ENCODE measurements at regions not wholly inside any gene's neighbourhood (a gene's known extent, or its start where the extent isn't known, plus 50 kb on each side); places are given as distances from the start of the nearest gene placed in this dataset.
"Not testable (repeated sequence)": the region's sequence is repeated elsewhere in the genome, so short reads cannot be mapped to it uniquely, and the experiment has no call there.

DNA sequence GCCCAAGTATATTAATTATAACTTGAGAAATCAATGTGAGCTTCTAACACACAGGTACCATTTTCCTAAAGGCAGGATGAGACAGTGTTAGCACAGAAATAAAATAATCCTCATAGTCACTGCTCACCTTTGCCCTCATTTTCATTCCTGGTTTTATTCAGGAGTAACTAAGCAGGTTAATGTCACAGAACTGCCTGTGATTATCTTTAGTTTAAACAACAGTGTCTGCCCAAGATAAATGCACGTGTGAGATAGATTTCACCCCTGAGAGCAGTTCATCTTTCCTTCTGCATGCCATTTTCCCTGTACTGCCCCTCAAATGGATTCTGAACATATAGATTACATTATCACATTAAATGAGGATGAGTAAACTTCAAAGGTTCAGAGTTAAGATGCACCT lies 250.7 kb downstream of the RMST start:
- no peak for DNase-seq (ENCODE audit: low spot score)

DNA sequence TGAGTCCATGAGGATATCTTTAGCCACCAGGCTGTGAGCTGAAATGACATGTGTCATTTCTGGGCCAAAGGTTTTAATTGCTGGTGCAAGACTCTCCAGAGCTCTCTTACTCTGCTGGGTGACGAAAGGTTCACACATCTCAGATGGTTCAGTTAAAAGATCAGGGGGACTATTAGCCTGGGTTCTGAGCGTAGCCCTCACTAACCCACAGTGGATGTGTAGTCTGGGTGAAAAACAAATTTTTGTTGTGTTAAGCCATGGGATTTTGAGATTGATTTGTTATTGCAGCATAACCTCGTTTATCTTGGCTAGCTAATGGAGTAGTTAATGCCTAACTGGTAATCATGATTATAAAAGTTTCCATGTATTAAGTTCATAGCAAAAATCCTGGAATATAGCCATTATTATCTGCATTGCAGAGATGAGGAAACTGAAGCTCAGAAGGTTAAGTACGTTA lies 251.5 kb downstream of the RMST start:
- no peak for DNase-seq (ENCODE audit: low spot score)

DNA sequence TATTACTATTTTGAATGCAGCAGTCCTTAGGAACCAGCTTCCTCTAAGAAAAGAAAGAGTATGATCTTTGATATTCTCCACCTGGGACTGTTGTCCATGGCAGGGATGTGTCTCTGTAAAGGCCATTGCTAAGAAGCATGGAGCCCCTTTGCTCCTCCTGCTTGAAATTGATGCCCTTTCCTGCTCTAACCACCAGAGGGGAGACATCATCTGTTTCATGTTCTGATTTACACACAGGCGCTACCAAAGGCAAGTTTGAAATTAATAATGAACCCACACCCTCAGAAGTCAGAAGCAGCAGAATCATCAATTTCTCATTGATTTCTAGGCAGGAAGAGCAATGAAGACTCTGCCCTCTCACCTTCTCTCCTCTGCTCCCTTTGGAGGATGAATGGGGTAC lies 253.8 kb downstream of the RMST start:
- no peak for DNase-seq (ENCODE audit: low spot score)

DNA sequence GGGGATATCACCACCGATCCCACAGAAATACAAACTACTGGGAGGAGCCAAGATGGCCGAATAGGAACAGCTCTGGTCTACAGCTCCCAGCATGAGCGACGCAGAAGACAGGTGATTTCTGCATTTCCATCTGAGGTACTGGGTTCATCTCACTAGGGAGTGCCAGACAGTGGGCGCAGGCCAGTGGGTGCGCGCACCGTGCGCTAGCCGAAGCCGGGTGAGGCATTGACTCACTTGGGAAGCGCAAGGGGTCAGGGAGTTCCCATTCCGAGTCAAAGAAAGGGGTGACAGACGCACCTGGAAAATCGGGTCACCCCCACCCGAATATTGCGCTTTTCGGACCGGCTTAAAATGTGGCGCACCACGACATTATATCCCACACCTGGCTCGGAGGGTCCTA lies 261.2 kb downstream of the RMST start:
- not testable (repeated sequence) for DNase-seq (ENCODE audit: low spot score)

DNA sequence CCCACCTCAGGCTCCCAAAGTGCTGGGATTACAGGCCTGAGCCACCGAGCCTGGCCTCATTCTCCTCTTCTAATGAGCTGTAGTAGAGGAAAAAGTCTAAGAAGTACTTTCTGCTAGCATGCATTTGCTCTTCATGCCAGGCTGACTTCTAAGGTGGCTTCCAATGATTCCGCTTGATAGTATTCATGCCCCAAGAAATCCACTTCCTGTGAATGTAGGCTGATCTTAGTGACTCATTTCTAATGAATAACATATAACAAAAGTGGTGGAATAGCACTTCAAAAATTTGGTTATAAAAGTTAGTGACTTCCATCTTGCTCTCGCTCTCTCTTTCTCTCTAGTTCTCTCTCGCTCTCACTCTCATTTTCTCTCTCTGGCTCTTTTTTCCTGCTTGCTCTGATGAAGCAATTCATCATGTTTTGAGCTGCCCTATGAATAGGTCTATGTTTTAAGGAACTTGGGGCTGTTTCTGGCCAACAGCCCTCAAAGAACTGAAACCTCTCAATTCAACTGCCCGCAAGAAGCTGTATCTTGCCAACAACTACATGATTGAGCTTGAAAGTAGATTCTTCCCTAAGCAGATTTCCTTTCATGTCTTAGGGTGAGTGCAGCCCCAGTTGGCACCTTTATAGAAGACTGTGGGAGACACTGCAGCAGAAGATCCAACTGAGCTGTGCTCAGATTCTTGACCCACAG lies 282.9 kb downstream of the RMST start:
- DNase-seq (ENCODE audit: low spot score): no peak

DNA sequence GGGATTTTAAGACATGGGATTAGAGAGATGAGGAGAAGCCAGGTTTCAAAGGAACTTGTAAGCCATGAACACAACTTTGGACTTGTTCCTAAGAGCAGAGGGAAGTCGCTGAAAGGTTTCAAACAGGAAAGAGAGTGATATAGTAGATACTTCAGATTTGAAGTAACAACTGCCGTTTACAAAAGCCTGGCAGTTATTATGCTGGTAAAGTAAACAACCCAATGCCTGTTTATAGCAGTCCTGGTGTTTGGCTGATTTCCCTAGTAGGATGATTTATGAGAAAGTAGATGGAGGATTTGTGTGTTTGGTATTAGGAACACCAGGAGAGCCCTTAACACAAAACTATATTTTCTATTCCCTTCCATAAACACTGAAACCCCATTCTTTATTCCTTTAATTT lies 285.7 kb downstream of the RMST start:
- no peak for DNase-seq (ENCODE audit: low spot score)

DNA sequence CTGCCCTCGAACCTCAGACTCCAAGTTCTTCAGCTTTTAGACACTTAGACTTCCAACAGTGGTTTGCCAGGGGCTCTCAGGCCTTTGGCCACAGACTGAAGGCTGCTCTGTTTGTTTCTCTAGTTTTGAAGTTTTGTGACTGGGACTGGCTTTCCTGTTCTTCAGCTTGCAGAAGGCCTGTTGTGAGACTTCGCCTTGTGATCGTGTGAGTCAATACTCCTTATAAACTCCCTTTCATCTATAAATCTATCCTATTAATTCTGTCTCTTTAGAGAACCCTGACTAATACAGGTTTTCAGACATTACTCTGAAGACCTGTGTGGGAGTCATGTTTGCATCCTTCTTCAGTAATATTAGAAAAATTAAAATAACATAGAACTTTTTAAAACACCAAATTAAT lies 289.1 kb downstream of the RMST start:
- DNase-seq (ENCODE audit: low spot score): no peak

DNA sequence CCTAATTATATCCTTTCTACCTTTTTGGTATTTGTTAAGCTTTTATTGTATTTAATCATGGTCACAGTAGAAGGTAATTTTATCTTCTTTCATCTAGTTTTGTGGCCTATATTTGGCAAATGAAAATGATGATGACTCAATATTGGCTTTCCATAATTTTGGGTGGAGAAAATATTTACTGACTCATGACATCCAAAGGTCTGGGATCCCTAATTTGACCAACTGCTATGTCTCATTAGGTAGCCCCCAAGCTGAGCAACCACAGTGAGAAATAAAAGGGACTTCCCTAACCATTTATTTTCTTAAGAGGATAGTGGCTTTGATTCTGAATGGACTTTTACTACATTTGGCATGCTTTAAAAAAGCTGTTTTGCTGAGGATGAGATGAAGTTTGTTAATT lies 289.5 kb downstream of the RMST start:
- no peak for DNase-seq (ENCODE audit: low spot score)

DNA sequence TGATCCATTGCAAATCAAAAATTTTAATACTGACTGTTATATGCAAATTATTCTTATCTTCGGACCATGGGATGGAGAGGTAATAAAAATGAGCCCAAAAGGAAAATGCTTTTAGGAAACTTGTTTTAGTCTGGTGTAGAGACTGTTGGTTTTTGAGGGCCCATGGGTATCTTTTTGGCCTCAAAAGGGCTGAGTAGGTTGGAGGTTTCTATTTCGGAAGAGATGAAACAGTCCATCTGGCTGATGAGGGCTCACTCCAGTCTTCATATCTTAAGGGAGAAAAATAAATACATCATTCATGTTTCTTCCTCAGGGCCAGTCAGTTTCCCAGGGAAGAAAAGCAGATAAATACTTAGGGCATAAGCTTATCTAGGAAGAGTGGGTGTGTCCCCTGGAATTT lies 290.7 kb downstream of the RMST start:
- DNase-seq (ENCODE audit: low spot score): no peak

DNA sequence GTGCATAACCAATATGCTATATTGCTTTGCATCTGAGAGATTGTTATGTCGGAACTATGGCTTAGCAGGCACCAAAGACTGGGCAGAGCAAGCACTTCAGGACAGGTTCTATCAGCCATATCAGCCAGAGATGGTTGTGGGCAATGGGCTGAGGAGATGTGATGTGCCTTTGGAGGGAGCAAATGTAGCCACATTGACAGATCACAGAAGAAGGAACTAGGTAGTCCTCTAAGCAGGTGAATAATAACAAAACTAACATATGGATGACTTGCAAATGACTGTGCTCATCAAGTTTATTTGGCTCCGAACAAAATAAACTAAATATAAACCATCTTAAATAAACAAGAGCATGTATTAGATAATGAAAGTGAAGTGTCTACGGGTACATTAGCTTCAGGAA lies 291.7 kb downstream of the RMST start:
- no peak for DNase-seq (ENCODE audit: low spot score)

DNA sequence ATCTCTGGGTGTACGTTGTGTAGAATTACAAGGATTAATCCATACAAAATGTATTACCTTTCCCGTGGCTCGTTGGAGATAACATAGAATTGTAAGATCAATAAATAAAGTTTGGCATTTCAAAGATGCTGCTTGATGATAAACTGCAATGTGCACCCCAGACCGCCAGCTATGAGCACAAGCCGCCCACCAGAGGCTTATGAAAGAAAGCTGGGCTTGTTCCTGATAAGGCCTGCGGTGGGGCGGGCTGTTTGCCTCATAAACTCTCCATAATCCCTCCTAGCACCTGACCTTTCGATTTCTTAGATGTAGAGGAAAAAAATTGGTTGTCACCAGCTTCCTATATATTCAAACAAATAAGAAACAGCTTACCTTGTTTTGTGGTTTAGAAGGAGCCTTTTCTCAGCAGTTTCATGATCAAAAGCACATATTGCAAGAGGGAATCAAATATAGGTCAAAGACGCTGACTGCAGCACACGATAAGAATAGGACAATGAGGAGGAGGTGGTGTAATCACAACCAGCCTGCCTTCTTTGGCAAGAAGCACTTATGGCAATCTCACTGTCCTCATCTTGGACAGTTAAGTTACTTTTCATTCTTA lies 293.6 kb downstream of the RMST start:
- no peak for DNase-seq (ENCODE audit: low spot score)

DNA sequence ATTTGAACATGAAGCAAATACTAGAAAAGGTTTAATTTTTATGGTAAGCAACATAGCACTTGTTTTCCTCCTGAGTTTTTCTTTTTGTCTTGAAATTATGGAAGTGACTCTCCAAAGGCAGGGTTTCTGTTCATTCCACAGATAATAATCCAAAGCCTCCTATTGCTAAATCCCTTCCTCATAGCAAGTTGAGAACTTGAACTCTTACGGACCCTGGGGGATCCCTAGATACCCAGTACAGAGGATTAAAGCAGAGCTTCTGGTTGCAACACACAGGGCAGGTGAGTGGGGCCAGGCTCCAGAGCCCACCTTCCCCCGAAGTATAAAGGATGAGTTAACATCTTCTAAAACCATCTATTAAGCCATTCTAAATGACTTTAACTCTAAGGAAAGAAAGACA lies 294.1 kb downstream of the RMST start:
- no peak for DNase-seq (ENCODE audit: low spot score)

DNA sequence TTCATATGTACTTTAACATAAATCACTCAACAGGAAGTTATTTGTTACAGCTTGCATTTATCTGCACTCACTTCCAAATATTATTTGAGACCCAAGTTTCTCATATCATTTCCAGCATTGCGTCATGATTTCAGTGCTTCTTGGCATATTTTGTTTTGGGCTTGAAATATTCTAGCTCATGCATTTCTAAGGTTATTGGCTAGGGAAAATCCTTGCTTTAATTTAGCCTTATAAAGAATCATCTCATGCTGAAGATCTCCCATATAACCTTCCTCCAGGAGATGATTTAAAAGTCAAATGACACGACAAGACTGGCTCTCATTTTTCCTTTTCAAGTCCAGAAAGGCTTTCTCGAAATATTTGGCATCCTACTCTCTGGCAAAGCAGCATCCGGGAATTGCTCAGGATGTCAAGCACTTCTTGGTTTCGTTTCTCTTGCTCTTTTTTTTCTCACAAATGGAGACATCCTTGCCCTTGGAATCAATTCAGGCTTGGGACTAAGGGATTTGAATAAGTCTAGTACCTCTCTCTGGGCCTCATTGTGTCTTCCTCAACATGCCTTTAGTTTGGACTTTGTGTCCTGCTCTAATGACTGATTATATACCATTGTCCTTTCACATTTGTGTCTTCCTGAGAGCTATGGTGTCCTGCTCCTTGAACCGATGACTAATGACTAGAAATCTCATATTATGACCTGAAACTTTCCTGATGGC lies 295.0 kb downstream of the RMST start:
- no peak for DNase-seq (ENCODE audit: low spot score)

DNA sequence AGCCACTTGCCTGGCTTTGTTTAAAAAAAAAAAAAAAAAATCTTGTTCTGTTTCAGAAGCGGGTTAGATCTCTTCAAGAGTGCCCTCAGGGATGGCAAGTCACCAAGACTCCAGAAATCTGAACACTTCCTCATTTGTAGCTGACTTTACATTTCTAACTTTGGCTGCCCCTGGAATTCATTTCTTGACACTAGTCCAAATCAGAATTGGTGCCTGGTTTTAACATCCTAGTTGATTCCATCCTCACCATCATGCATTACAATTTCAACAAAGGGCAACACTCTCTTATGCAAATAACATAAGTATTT lies 295.5 kb downstream of the RMST start:
- DNase-seq (ENCODE audit: low spot score): no peak

DNA sequence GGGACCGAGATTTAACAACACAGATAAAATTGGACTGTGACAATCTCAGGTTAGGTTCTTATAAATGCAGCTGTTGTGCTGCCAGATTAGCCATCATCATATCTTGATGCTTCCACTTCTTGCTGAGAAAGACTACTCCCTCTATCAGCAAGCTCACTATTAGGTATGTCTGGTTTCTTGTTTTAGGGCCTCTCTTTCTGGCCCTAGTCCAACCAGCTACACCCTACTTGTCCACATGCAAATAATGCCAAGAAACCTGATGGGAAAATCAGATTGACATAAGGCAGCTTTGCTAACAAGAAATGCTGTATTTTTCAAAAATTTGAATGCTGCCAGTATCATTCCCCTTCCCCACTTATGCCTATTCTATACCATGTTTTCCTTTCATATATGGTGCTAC lies 296.0 kb downstream of the RMST start:
- no peak for DNase-seq (ENCODE audit: low spot score)

DNA sequence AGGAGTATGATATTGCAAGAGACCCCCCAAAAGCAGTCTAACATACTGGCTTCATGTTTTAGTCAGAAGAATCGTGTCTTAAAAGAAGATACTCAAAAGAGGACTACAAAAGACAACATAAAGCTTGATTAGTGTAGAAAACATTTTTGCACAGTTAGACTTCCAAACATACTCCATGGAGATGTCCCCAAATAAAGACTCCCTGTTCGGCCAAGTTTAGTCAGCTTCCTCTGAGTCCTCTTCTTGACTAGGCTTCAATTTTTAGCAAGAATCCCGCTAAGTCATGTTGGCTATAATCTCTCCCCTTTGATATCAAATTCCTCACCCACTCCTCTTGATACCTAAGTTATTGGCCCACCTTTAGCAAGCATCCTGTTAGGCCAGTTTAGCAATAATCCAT lies 298.0 kb downstream of the RMST start:
- DNase-seq (ENCODE audit: low spot score): no peak

DNA sequence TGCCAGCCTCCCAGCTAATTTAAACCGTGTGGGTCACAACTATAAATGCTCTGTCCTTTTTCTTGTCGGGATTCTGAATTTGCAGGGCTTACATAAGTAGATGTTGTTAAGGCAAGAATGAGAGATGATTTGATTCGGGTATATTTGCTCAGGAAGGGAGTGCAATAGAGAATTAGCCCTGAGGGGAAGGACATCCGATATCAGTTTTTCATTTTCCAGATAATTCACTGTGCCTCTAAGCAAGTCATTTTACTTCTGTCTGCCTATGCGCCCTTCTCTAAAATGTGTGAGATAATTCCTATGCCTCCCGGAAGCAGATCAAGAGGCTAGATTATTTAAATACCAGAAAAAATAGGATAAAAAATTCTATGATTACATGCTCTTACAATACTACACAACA lies 300.5 kb downstream of the RMST start:
- DNase-seq (ENCODE audit: low spot score): no peak

DNA sequence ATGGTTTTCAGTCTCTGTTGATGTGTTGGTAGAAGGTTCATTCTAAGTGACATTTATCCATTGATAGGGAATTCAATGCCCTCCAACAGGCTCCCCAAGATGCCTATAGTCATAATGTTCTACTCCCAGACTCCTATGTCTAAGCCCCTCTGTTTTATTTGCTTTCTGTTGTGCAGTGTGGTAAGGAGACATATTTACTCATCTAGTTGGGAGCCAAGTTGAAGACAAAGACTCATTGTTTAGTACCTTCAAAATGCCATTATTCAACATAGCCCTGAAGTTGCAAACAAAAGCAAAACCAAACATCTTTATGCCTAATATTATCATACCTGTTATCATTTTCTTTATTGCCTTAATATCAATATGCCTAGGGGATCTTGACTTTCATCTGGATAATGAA lies 302.1 kb downstream of the RMST start:
- no peak for DNase-seq (ENCODE audit: low spot score)

DNA sequence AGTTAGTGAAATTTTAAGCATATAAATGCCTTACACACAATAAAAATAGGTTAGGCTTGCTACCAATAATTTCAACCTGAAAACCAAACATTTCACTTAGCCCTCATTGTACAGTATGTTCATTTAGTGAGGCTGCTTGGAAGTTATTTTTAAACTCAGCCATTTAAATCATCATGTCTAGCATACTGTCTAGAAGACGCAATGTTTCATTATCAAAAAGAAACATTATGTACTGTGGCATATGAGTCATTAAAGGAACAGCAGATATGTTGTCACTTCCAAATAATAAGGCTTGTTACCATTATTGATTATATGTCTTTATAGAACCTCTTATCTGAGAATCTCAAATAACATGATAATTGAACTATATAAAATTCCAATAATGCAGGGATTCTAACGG lies 304.7 kb downstream of the RMST start:
- no peak for DNase-seq (ENCODE audit: low spot score)

DNA sequence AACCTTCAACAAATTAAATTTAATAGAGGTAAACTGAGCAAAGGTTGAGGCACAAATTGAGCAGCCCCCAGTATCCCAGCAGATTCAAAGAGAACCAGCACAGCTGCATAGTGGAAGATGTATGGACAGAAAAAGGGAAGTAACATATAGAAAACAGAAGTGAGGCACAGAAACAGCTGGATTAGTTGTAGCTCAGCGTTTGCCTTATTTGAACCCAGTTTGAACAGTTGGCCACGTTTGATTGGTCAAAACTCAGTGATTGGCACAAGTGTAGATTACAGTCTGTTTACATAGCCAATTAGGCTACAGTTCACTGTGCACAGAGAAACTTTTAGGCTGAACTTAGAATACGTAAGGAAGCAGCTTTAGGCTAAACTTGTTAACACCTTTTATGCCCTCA lies 315.5 kb downstream of the RMST start:
- DNase-seq (ENCODE audit: low spot score): no peak

DNA sequence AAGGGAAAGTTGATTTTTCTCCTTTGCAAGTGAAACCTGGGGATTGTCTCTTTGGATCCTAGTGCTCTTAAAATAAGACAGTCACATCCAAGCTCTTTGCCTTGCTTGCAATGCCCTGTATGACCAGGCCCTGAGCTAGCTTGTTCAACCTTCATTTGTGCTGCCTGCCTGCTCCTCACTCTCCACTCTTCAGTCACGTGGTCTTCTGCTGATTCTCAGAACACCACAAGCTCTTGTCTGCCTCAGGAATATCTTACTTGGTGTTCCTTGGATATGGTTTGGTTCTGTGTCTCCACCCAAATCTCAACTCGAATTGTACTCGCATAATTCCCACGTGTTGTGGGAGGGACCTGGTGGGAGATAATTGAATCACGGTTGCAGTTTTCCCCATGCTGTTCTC lies 318.7 kb downstream of the RMST start:
- no peak for DNase-seq (ENCODE audit: low spot score)

DNA sequence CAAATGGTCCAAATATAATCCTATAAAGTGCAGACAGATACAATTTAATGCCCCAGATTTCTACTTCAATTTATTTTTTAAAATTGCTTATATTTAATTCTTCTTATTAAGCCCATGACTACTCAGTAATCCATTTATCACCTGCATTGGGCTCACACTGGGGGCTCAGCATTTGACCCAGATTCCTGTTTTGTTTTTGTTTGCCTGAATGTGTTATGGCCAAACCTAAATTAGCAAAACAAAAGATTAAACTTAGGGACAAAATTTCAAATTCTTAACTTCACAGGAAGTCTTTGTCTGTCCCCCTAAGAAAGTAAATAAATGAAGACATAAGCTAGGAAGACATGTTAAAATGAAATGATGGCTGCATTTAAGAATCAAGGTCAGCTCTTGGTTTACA lies 322.3 kb downstream of the RMST start:
- no peak for DNase-seq (ENCODE audit: low spot score)

DNA sequence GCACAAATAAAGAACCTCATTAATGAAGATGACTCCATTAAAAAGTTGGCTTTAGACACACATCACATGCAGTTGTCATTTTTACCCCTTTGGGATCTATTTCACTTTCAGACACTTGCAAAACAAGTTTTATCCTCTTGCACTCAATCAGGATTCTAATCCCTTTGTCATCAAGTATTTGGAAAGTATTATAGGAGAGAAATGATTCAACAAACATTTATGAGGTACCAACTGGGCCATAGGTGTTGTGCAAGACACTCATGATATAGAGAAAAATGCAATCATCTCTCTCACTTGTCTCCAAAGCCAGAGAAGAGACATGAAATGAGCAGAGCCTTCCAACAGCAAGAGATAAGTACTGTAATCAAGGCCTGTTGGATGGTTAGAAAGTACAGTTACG lies 327.7 kb downstream of the RMST start:
- no peak for DNase-seq (ENCODE audit: low spot score)

DNA sequence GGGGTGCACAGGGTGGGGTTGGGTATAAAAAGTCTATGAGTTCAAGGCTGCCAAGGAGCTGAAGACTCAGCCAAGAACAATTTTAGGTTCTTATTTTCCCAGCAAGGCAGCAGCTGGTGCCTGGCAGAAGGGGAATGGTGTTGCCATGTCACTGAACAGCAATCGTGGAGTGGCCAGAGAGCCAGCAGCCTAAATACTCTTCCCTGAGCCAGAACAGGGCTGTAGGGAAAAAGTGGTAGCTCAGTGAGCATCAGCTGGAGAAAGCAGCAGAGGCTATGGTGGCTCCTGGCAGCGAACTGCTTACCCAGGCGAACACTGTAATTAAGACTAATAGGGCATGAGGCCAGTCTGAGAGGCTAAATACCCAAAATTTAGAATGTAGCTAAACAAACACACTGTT lies 334.9 kb downstream of the RMST start:
- DNase-seq (ENCODE audit: low spot score): no peak

Data from ureter (tissue), 1 donor.